ENCODE measurements at regions not wholly inside any gene's neighbourhood (a gene's known extent, or its start where the extent isn't known, plus 50 kb on each side); places are given as distances from the start of the nearest gene placed in this dataset.

GRCh38 chr15:98177966-98178592 is 217.6 kb downstream of the ARRDC4 start:
- intact Hi-C loops (cut with DNase I), result loop anchor here (5.0 kb wide), 1 partner anchor 276 kb away; no protein-coding TSS in a partner anchor
- DNase-seq (ENCODE audit: low spot score in 2 of 2), result no peak
- no peaks in the 10 kb centered on the region for H3K36me3 ChIP-seq
- H3K4me1 ChIP-seq, result no peaks in the 10 kb centered on the region
- H3K27ac ChIP-seq, result no peak overlapping the region
- no peak overlapping the region for H3K4me3 ChIP-seq
- no peaks in the 10 kb centered on the region for H3K27me3 ChIP-seq
- no peaks in the 10 kb centered on the region for H3K9me3 ChIP-seq
- peak; percentile 36 to 52 (median 42) for TF ChIP-seq CTCF (IDR thresholded peaks at IDR 0.05)

- H3K9me3 ChIP-seq, result no peaks in the 10 kb centered on the region
- no peaks in the 10 kb centered on the region for H3K36me3 ChIP-seq
- H3K4me1 ChIP-seq, result no peaks in the 10 kb centered on the region
- no peak for TF ChIP-seq CTCF (IDR thresholded peaks at IDR 0.05)
- H3K27ac ChIP-seq, result no peak overlapping the region
- intact Hi-C loops (cut with DNase I), result loop anchor here (5.0 kb wide), 1 partner anchor 277 kb away; no protein-coding TSS in a partner anchor
- DNase-seq (ENCODE audit: low spot score in 2 of 2), result no peak
- H3K27me3 ChIP-seq, result no peaks in the 10 kb centered on the region
- no peak overlapping the region for H3K4me3 ChIP-seq
These were observed 218.4 kb downstream of the ARRDC4 start for GRCh38 chr15:98178861-98179260.

- H3K4me3 ChIP-seq, result no peak overlapping the region
- H3K27me3 ChIP-seq, result no peaks in the 10 kb centered on the region
- intact Hi-C loops (cut with DNase I), result no loop called here
- no peak for TF ChIP-seq CTCF (IDR thresholded peaks at IDR 0.05)
- no peaks in the 10 kb centered on the region for H3K9me3 ChIP-seq
- no peaks in the 10 kb centered on the region for H3K4me1 ChIP-seq
- no peaks in the 10 kb centered on the region for H3K36me3 ChIP-seq
- H3K27ac ChIP-seq, result no peak overlapping the region
- DNase-seq (ENCODE audit: low spot score in 2 of 2), result no peak
These were observed 227.0 kb downstream of the ARRDC4 start for GRCh38 chr15:98187549-98187948.

- intact Hi-C loops (cut with DNase I), result no loop called here
- no peak for TF ChIP-seq CTCF (IDR thresholded peaks at IDR 0.05)
- DNase-seq (ENCODE audit: low spot score in 2 of 2), result no peak
- no peak overlapping the region for H3K27ac ChIP-seq
- H3K4me3 ChIP-seq, result no peak overlapping the region
- H3K4me1 ChIP-seq, result no peaks in the 10 kb centered on the region
- no peaks in the 10 kb centered on the region for H3K27me3 ChIP-seq
- H3K9me3 ChIP-seq, result no peaks in the 10 kb centered on the region
- no peaks in the 10 kb centered on the region for H3K36me3 ChIP-seq
These were observed 230.4 kb downstream of the ARRDC4 start for GRCh38 chr15:98190914-98191313.

- TF ChIP-seq CTCF (IDR thresholded peaks at IDR 0.05), result no peak
- intact Hi-C loops (cut with DNase I), result no loop called here
- no peak overlapping the region for H3K27ac ChIP-seq
- no peaks in the 10 kb centered on the region for H3K4me1 ChIP-seq
- no peaks in the 10 kb centered on the region for H3K27me3 ChIP-seq
- no peak for DNase-seq (ENCODE audit: low spot score in 2 of 2)
- H3K9me3 ChIP-seq, result no peaks in the 10 kb centered on the region
- no peaks in the 10 kb centered on the region for H3K36me3 ChIP-seq
- no peak overlapping the region for H3K4me3 ChIP-seq
These were observed 235.3 kb downstream of the ARRDC4 start for GRCh38 chr15:98195796-98196195.

- Histone ChIP-seq H3K4me3 (no peak overlapping the region), H3K36me3 (no peaks in the 10 kb centered on the region), H3K27ac (no peak overlapping the region), H3K27me3 (no peaks in the 10 kb centered on the region), H3K9me3 (no peaks in the 10 kb centered on the region), H3K4me1 (no peaks in the 10 kb centered on the region)
- intact Hi-C loops (cut with DNase I), result no loop called here
- DNase-seq (ENCODE audit: low spot score in 2 of 2), result no peak
- no peak for TF ChIP-seq CTCF (IDR thresholded peaks at IDR 0.05)
These were observed 235.9 kb downstream of the ARRDC4 start for GRCh38 chr15:98196371-98196770.

Measured in ascending aorta (tissue), 2 donors.